ENCODE measurements at regions not wholly inside any gene's neighbourhood (a gene's known extent, or its start where the extent isn't known, plus 50 kb on each side); places are given as distances from the start of the nearest gene placed in this dataset.
"Not testable (repeated sequence)": the region's sequence is repeated elsewhere in the genome, so short reads cannot be mapped to it uniquely, and the experiment has no call there.

DNA sequence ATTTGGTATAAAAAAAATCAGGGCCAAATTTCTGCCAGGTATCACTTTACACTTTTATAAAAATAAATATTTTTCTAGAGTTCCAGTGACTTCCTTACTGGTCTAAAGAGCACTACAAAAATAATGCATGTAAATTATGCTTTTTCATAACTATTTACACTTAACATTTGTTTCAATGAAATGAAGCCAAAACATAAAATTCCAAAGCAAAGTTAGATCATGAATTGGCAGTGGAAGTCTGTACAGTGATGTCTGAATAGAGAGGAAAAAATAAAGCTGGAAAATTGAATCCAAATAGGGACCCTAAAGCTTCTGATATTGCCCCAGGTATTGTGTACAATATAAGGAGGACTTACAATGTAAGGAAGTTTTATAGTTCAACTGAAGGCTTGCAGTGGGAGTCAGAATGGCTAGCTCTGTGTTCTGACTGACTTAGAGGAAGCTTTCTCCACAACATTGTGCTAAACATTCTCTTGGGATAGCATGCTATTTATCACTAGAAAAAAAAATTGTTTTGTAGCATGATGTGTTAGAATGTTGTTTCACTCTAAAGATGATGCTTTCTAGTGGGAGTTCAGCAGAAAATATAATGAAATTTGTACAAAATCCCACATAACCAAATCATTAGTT is 288.2 kb upstream of the UGT8 start:
- FAIRE-seq, result no peak

DNA sequence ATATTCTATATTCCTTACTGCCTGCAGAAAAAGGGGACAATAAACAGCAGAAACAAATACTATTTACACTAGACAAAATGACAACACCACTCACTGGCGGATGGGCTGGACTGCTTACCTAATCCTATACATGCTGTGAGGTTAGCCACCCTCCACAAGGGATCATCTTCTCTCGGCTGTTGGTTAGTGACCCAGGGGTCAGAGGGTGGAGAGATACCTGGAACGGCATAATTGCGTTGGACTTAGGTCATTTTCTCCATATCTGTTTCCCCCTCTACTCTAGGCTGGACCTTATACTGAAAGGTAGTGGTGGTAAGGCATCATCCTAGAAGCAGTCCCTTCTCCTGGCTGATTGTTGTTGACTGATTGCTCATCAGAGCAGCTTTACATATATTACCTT is 286.8 kb upstream of the UGT8 start:
- no peak for FAIRE-seq

DNA sequence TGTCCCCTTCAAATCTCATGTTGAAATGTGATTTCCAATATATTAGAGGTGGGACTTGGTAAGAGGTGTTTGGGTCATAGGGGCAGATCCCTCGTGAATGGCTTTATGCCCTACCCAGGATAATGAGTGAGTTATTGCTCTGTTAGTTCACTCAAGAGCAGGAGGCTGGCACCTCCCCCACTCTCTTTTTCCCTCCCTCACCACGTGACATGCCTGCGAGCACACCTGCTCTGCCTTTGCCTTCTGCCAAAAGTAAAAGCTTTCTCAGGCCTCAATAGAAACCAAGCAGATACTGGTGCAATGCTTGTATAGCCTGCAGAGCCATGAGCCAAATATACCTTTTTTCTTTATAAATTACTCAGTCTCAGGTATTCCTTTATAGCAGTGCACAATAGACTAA is 286.3 kb upstream of the UGT8 start:
- no peak for FAIRE-seq

DNA sequence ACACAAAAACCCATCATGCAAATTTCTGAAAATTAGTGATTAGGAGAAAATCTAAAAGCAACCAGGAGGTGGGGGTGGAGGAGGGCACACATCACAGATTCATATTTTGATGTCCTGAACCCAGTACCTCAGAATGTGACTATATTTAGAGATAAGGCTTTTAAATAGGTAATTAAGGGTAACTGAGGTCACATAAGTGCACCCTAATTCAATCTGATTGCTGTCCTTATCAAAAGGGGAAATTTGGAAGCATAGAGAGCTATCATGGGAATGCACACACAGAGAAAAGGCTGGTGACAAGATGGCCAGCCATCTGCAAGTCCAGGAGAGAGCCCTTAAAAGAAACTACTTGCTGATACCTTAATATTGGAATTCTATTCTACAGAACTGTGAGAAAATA is 281.8 kb upstream of the UGT8 start:
- no peak for FAIRE-seq

- FAIRE-seq, result peak; percentile 27
Measured at GRCh38 chr4:114317564-114317963, 281.0 kb upstream of the UGT8 start.

GRCh38 chr4:114318309-114318708 is 280.3 kb upstream of the UGT8 start:
- no peak for FAIRE-seq

GRCh38 chr4:114320126-114320525 is 278.5 kb upstream of the UGT8 start:
- no peak for FAIRE-seq

- no peak for FAIRE-seq
Measured at GRCh38 chr4:114321366-114321765, 277.2 kb upstream of the UGT8 start.

- FAIRE-seq, result no peak
Measured at GRCh38 chr4:114323841-114324240, 274.8 kb upstream of the UGT8 start.

GRCh38 chr4:114326358-114326757 is 272.2 kb upstream of the UGT8 start:
- FAIRE-seq, result no peak

GRCh38 chr4:114332119-114332518 is 266.5 kb upstream of the UGT8 start:
- FAIRE-seq, result no peak

DNA sequence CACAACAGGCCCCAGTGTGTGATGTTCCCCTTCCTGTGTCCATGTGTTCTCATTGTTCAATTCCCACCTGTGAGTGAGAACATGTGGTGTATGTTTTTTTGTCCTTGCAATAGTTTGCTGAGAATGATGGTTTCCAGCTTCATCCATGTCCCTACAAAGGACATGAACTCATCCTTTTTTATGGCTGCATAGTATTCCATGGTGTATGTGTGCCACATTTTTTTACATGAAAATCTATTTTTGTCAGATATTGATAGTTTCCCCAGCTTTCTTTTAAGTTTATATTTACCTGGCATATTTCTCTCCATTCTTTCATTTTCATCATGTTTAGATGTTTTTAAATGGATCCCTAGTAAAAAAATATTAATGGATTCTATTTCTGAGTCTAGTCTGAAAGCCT is 264.2 kb upstream of the UGT8 start:
- FAIRE-seq, result not testable (repeated sequence)

DNA sequence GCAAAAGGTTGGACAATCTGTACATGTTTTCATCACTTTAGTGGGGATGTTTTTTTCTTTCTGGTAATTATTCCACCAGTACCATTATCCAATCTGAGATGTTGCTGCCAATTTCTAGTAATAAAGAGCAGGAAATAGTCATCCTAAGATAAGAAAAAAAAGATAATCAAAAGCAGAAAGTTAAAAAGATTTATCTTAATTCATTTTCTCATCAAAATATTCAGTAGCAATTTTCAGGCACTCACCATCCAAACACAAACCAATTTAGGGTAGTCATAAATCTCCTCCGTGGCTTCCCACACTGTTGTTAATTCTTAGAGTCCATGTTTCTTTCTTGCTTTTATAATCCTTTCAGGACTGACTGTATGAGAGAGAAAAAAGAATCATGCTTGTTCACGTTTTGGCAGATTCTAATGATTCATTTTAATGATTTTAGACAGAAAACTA is 263.7 kb upstream of the UGT8 start:
- FAIRE-seq, result no peak

GRCh38 chr4:114335339-114335738 is 263.3 kb upstream of the UGT8 start:
- no peak for FAIRE-seq

GRCh38 chr4:114343015-114343414 is 255.6 kb upstream of the UGT8 start:
- FAIRE-seq, result no peak

- FAIRE-seq, result no peak
Measured at GRCh38 chr4:114349543-114350175, 248.9 kb upstream of the UGT8 start.

DNA sequence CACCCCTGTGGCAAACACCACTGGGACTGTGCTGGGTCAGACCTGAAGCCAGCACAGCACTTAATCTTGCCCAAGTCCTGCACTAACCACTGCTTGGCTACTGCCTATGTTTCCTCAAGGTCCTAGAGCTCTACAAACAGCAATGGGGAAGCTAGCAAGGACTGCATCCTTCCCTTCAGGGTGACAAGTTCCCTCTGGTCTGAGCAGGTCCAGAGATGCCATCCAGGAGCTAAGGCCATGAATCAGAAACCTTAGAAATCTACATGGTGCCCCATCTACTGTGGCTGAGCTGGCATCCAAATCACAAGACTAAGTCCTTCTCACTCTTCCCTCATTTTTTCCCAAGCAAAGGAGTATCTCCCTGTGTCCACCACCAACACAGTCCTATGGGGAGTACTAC is 239.7 kb upstream of the UGT8 start:
- FAIRE-seq, result no peak

DNA sequence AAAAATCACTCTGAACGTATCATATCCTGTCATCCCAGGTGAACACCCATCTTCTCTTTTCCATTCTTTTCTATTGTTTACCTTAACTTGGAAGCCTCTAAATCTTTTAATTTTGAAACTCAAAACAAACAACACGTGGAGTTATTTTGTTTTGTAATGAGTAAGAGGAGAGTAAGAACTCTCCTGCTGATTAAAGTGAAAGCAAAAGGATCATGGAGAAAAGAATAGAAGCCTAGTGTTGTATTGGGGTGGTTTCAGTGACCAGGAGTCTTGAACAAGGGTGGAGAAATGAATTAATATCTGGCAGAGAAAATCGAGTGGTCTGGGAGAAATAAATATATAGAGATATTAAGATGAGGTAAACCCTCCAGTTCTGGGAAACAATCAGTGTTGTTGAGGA is 237.4 kb upstream of the UGT8 start:
- FAIRE-seq, result no peak

- FAIRE-seq, result no peak
Measured at GRCh38 chr4:114364857-114365256, 233.8 kb upstream of the UGT8 start.

- no peak for FAIRE-seq
Measured at GRCh38 chr4:114365591-114365990, 233.0 kb upstream of the UGT8 start.

GRCh38 chr4:114366368-114366767 is 232.2 kb upstream of the UGT8 start:
- FAIRE-seq, result no peak

GRCh38 chr4:114368751-114369150 is 229.9 kb upstream of the UGT8 start:
- FAIRE-seq, result no peak

GRCh38 chr4:114373508-114373907 is 225.1 kb upstream of the UGT8 start:
- FAIRE-seq, result no peak

- peak; percentile 55 for FAIRE-seq
Measured at GRCh38 chr4:114378305-114378903, 220.2 kb upstream of the UGT8 start.

DNA sequence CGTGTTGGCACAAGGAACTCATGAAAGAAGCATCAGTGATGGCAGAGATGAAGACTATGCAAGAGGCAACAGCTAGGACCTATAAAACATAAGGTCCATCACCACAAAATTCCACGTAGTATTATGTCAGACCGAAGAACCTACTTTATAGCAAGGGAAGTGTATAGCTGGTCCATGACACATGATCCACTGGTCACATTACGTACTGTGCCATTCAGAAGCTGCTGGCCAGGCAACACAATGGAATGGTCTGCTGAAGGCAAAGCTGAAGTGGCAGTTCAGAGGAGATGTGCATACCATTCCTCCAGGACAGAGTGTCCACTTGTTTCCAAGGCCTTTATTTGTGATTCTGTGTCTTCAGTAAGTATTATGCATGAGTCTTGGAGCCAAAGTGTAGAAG is 215.5 kb upstream of the UGT8 start:
- no peak for FAIRE-seq
